Esophagus muscularis mucosa (tissue), 3 donors: ENCODE measurements at regions not wholly inside any gene's neighbourhood (a gene's known extent, or its start where the extent isn't known, plus 50 kb on each side); places are given as distances from the start of the nearest gene placed in this dataset.

ENCODE experiments used
- CTCF ChIP-seq, 3 experiments: fragments of 200-600 bp in 2 of 3; fragments of 450-650 bp in 1 of 3; sonication (generic) in 2 of 3; IDR thresholded peaks; one replicate each; pipeline ENCODE4 v1.5.1; 2017 to 2019; ENCODE audit warnings: antibody characterized with exemption in 3 of 3, mild to moderate bottlenecking in 2 of 3, moderate library complexity in 1 of 3
- POLR2A ChIP-seq: fragments of 450-650 bp; IDR thresholded peaks from one replicate; pipeline ENCODE4 v1.6.1; 2017; ENCODE audit warnings: antibody characterized with exemption, moderate library complexity, mild to moderate bottlenecking, low read depth
- POLR2AphosphoS5 ChIP-seq, 2 donors: sonication (generic); formaldehyde crosslinking; IDR thresholded peaks; one replicate each; pipeline ENCODE4 v1.6.1; 2017; ENCODE audit warnings: antibody characterized with exemption in 2 of 2

- no peak for TF ChIP-seq CTCF (IDR thresholded peaks at IDR 0.05)
- no peak for TF ChIP-seq POLR2AphosphoS5 (IDR thresholded peaks at IDR 0.05)
- TF ChIP-seq POLR2A, result no peak
These were observed 91.8 kb downstream of the APIP start for GRCh38 chr11:34824425-34824824.
